PC-3 (cell line): ENCODE measurements at regions not wholly inside any gene's neighbourhood (a gene's known extent, or its start where the extent isn't known, plus 50 kb on each side); places are given as distances from the start of the nearest gene placed in this dataset.

Source experiments
- CTCF ChIP-seq: fragments of 300-600 bp; sonication (generic); conservative IDR thresholded peaks from 2 replicates; pipeline ENCODE4 v1.5.1; 2017; ENCODE audit warnings: antibody characterized with exemption, low read depth, mild to moderate bottlenecking, low read length
- EZH2 ChIP-seq: fragments of 300-600 bp; sonication (generic); IDR thresholded peaks from one replicate; pipeline ENCODE4 v1.6.1; 2017; ENCODE audit warnings: antibody characterized with exemption, mild to moderate bottlenecking, low read length; ENCODE audit not compliant: unreplicated experiment
- EZH2phosphoT487 ChIP-seq: fragments of 300-600 bp; sonication (generic); IDR thresholded peaks from 2 replicates; pipeline ENCODE4 v1.6.1; 2018; ENCODE audit warnings: mild to moderate bottlenecking, antibody characterized with exemption, low read length, borderline replicate concordance

GRCh38 chr12:28100717-28101116 lies 89.5 kb upstream of the CCDC91 start:
- TF ChIP-seq CTCF (no peak), EZH2phosphoT487 (no peak), EZH2 (no peak)
